Fibroblast of villous mesenchyme (primary cell): ENCODE measurements at regions not wholly inside any gene's neighbourhood (a gene's known extent, or its start where the extent isn't known, plus 50 kb on each side); places are given as distances from the start of the nearest gene placed in this dataset.

Experiments used
- DNase-seq: peaks from one replicate; pipeline ENCODE4 v3.0.0-alpha.2; 2010; ENCODE audit warnings: low read depth
- H3K4me3 ChIP-seq: 2 replicates; pipeline ENCODE4 v1.5.1; 2011; ENCODE audit warnings: low read depth, mild to moderate bottlenecking, low read length
- CTCF ChIP-seq: IDR thresholded peaks from 2 replicates; pipeline ENCODE4 v1.5.1; 2012; ENCODE audit warnings: low read depth, mild to moderate bottlenecking, low read length; ENCODE audit not compliant: insufficient read depth

DNA sequence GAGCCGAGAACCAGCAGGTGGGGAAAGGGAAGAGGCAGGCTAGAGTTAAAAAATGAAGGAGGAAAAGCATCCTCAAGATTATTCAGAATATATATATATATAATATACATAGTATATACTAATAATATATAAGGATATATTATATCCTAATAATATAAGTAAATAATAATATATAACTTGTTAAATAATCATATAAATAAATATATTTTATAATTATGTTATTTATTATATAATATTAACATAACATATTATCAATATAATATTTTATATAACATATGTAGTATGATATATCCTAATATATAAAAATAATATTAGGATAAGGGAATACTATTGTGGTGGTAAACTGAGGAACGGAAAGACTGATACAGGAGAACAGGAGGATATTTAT is 171.8 kb downstream of the TRIM27 start:
- no peak for DNase-seq
- H3K4me3 ChIP-seq = no peak overlapping the region
- TF ChIP-seq CTCF = no peak

DNA sequence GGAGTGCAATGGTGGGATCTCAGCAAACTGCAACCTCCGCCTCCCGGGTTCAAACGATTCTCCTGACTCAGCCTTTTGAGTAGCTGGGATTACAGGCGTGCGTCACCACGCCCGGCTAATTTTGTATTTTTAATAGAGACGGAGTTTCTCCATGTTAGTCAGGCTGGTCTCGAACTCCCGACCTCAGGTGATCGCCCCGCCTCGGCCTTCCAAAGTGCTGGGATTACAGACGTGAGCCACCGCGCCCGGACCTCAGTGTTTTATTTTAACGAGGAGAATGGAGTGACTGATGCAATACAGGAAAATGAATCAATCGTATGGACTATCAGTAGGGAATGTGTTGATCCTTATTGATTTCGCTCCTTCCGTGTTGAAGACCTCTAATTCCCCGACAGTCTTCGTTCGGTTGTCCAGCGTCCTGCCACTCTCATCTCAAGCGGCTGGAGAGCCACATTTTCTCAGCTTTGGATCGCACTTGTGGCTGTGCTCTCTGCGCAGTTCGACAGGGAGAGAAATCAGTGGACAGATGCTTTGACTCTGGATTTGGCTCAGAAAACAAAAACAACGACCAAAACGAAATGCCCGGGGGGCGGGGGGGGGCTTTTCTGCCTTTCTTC is 166.2 kb downstream of the TRIM27 start:
- TF ChIP-seq CTCF = no peak
- DNase-seq = no peak
- H3K4me3 ChIP-seq = peak overlapping the region; percentile 44

DNA sequence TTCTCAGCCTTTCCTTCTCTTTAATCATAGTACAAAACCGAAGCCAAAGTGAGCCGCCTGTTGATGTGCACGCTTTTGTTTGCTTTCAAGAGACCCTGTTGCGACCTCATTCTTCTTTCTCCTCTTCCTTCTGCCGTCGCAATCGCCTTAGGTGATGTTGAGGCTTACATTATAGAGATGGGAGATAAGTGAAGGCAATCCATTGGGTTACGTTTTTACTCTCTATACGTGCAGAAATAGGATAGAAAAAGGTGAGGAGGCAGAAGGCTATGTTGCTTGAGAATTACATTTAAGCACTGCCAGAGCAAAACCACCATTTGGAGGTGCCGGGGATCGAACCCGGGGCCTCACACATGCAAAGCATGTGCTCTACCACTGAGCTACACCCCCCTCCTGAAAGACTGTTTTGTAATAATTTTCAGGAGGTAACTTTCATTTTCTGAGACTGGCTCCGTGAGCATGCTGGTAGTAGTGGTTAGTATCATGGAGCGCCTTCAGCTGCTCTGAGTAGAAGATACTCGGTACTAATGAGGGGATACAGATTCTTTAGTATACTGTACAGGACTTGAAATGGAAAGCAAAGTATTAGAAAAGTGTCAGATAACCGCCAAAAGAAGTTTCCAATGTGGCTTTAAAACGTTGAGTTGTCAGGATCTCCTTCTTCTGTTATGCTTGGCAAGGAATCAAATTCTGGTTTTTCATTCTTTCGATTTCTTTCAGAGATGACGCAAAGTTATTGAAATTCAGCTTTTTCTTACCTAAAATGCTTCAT is 165.6 kb downstream of the TRIM27 start:
- peak; percentile 41 for DNase-seq
- no peak for TF ChIP-seq CTCF
- H3K4me3 ChIP-seq = peak overlapping the region; percentile 44

- no peak for TF ChIP-seq CTCF
- peak overlapping the region; percentile 44 for H3K4me3 ChIP-seq
- DNase-seq = no peak
Measured at GRCh38 chr6:28758818-28759235, 165.0 kb downstream of the TRIM27 start.

GRCh38 chr6:28764014-28764723 is 159.6 kb downstream of the TRIM27 start:
- TF ChIP-seq CTCF = no peak
- no peak overlapping the region for H3K4me3 ChIP-seq
- DNase-seq = no peak

GRCh38 chr6:28764761-28765282 is 159.0 kb downstream of the TRIM27 start:
- no peak for DNase-seq
- no peak overlapping the region for H3K4me3 ChIP-seq
- no peak for TF ChIP-seq CTCF
